IMR-90 (cell line): ENCODE measurements at regions not wholly inside any gene's neighbourhood (a gene's known extent, or its start where the extent isn't known, plus 50 kb on each side); places are given as distances from the start of the nearest gene placed in this dataset.

ENCODE experiments used
- ATAC-seq: fragments of 200-7000 bp; cut with Tn5 transposase; 2 replicates; pipeline ENCODE4 v1.9.1; 2020; ENCODE audit warnings: low read depth, mild to moderate bottlenecking, moderate library complexity
- BruUV-seq: library from RNA; stranded (reverse); fragments of 400-500 nt; replicated peaks from 2 replicates; lab custom pipeline; 2021; lab: Mats Ljungman, UMichigan
- CTCF ChIA-PET: fragments of 300-600 bp; formaldehyde crosslinking; extraction: SDS; loops from one replicate; lab custom pipeline; 2021; ENCODE audit warnings: antibody characterized with exemption; lab: Yijun Ruan, JAX
- POLR2A ChIA-PET: fragments of 300-600 bp; sonication (Branson Sonifier 250); formaldehyde crosslinking; loops from one replicate; lab custom pipeline; 2022; ENCODE audit warnings: antibody characterized with exemption; ENCODE audit not compliant: unreplicated experiment; lab: Charles Lee
- DNase-seq: peaks from one replicate; pipeline ENCODE4 v3.0.0; 2013
- H2AFZ ChIP-seq: replicated peaks from 2 replicates; pipeline ENCODE3; 2013; ENCODE audit warnings: low read length, mild to moderate bottlenecking; ENCODE audit not compliant: poor library complexity
- H2AK5ac ChIP-seq: 2 replicates; pipeline ENCODE4 v1.6.1; 2013; ENCODE audit warnings: low read depth, low read length, inconsistent platforms
- H2AK9ac ChIP-seq: replicated peaks from 2 replicates; pipeline ENCODE3; 2013; ENCODE audit warnings: mild to moderate bottlenecking, low read depth, low read length, moderate library complexity; ENCODE audit not compliant: poor library complexity
- H2BK120ac ChIP-seq: 2 replicates; pipeline ENCODE4 v1.6.1; 2013; ENCODE audit warnings: low read depth, low read length, inconsistent platforms
- H2BK15ac ChIP-seq: 3 replicates; pipeline ENCODE4 v1.6.1; 2013; ENCODE audit warnings: low read depth, low read length, inconsistent platforms
- H2BK20ac ChIP-seq: 2 replicates; pipeline ENCODE4 v1.6.1; 2013; ENCODE audit warnings: low read depth, mild to moderate bottlenecking, inconsistent platforms, low read length, moderate library complexity
- H2BK5ac ChIP-seq: 2 replicates; pipeline ENCODE4 v1.6.1; 2013; ENCODE audit warnings: mild to moderate bottlenecking, low read depth, low read length, inconsistent platforms; ENCODE audit not compliant: poor library complexity, severe bottlenecking
- H3K14ac ChIP-seq: replicated peaks from 2 replicates; pipeline ENCODE4 v1.6.1; 2013; ENCODE audit warnings: low read depth, low read length, inconsistent platforms
- H3K18ac ChIP-seq: 2 replicates; pipeline ENCODE4 v1.6.1; 2013; ENCODE audit warnings: low read depth, low read length, control low read depth
- H3K23ac ChIP-seq: 2 replicates; pipeline ENCODE4 v1.6.1; 2013; ENCODE audit warnings: low read depth, low read length, inconsistent platforms
- H3K27ac ChIP-seq: 2 replicates; pipeline ENCODE4 v1.5.1; 2013; ENCODE audit warnings: mild to moderate bottlenecking, control low read depth, low read length; ENCODE audit not compliant: insufficient read depth
- H3K27me3 ChIP-seq: 2 replicates; pipeline ENCODE4 v1.6.1; 2013; ENCODE audit warnings: low read length; ENCODE audit not compliant: control insufficient read depth, insufficient read depth
- H3K36me3 ChIP-seq: 2 replicates; pipeline ENCODE4 v1.6.1; 2013; ENCODE audit warnings: low read length, mixed read lengths; ENCODE audit not compliant: control insufficient read depth, insufficient read depth
- H3K4ac ChIP-seq: 2 replicates; pipeline ENCODE4 v1.6.1; 2013; ENCODE audit warnings: low read depth, low read length, inconsistent platforms
- H3K4me1 ChIP-seq: 2 replicates; pipeline ENCODE4 v1.6.1; 2013; ENCODE audit warnings: low read length, mixed read lengths; ENCODE audit not compliant: control insufficient read depth, insufficient read depth
- H3K4me2 ChIP-seq: 2 replicates; pipeline ENCODE4 v1.6.1; 2013; ENCODE audit warnings: low read depth, mild to moderate bottlenecking, control low read depth, low read length, moderate library complexity
- H3K4me3 ChIP-seq: 2 replicates; pipeline ENCODE4 v1.5.1; 2013; ENCODE audit warnings: low read depth, mild to moderate bottlenecking, control low read depth, low read length, moderate library complexity; ENCODE audit not compliant: insufficient read depth
- H3K56ac ChIP-seq: 2 replicates; pipeline ENCODE4 v1.6.1; 2013; ENCODE audit warnings: low read length, inconsistent platforms; ENCODE audit not compliant: insufficient read depth; ENCODE audit errors: extremely low read depth
- H3K79me1 ChIP-seq, 2 experiments: 2 replicates each; pipeline ENCODE4 v1.6.1; 2013; ENCODE audit warnings: low read length in 2 of 2, inconsistent platforms in 1 of 2, low read depth in 1 of 2
- H3K9ac ChIP-seq: 2 replicates; pipeline ENCODE4 v1.6.1; 2013; ENCODE audit warnings: low read depth, low read length, control low read depth
- H3K9me1 ChIP-seq: 2 replicates; pipeline ENCODE4 v1.6.1; 2013; ENCODE audit warnings: low read length, inconsistent platforms; ENCODE audit not compliant: insufficient read depth
- H3K9me3 ChIP-seq: 2 replicates; pipeline ENCODE4 v1.6.1; 2013; ENCODE audit warnings: low read length; ENCODE audit not compliant: control insufficient read depth, insufficient read depth
- H4K20me1 ChIP-seq: 2 replicates; pipeline ENCODE4 v1.6.1; 2013; ENCODE audit warnings: low read length, inconsistent platforms; ENCODE audit not compliant: insufficient read depth
- H4K5ac ChIP-seq: 2 replicates; pipeline ENCODE4 v1.6.1; 2013; ENCODE audit warnings: mild to moderate bottlenecking, low read depth, low read length, control low read depth
- H4K8ac ChIP-seq, 2 experiments: 2 replicates each; pipeline ENCODE4 v1.6.1; 2013; ENCODE audit warnings: low read depth in 2 of 2, low read length in 2 of 2, control low read depth in 1 of 2, inconsistent platforms in 1 of 2
- H4K91ac ChIP-seq: 2 replicates; pipeline ENCODE4 v1.6.1; 2013; ENCODE audit warnings: low read depth, low read length, inconsistent platforms; ENCODE audit not compliant: insufficient read depth
- BHLHE40 ChIP-seq: fragments of 150-350 bp; IDR thresholded peaks from 2 replicates; pipeline ENCODE4 v1.6.1; 2016; ENCODE audit warnings: mild to moderate bottlenecking, low read depth, low read length
- CHD1 ChIP-seq: IDR thresholded peaks from 2 replicates; pipeline ENCODE4 v1.6.1; 2012; ENCODE audit warnings: low read depth, low read length, improper control_type of control experiment
- FOS ChIP-seq: fragments of 150-350 bp; IDR thresholded peaks from 2 replicates; pipeline ENCODE4 v1.6.1; 2016; ENCODE audit warnings: low read depth, low read length
- MAFK ChIP-seq: IDR thresholded peaks from 2 replicates; pipeline ENCODE4 v1.6.1; 2012; ENCODE audit warnings: low read depth, low read length, improper control_type of control experiment
- MAZ ChIP-seq: IDR thresholded peaks from 2 replicates; pipeline ENCODE4 v1.6.1; 2012; ENCODE audit warnings: low read depth, mild to moderate bottlenecking, low read length, improper control_type of control experiment, moderate library complexity, borderline replicate concordance
- NFE2L2 ChIP-seq: fragments of 150-350 bp; IDR thresholded peaks from 2 replicates; pipeline ENCODE4 v1.6.1; 2016; ENCODE audit warnings: low read depth, mild to moderate bottlenecking, low read length
- POLR2A ChIP-seq: IDR thresholded peaks from 2 replicates; pipeline ENCODE4 v1.6.1; 2012; ENCODE audit warnings: mild to moderate bottlenecking, low read depth, low read length
- RAD21 ChIP-seq: IDR thresholded peaks from 2 replicates; pipeline ENCODE4 v1.6.1; 2012; ENCODE audit warnings: low read length, improper control_type of control experiment
- RFX5 ChIP-seq: IDR thresholded peaks from 2 replicates; pipeline ENCODE4 v1.8.0; 2012; ENCODE audit warnings: low read depth, mild to moderate bottlenecking, low read length, moderate library complexity
- SMC3 ChIP-seq: fragments of 150-350 bp; IDR thresholded peaks from 2 replicates; pipeline ENCODE4 v1.6.1; 2016; ENCODE audit warnings: low read depth, mild to moderate bottlenecking, antibody characterized with exemption, low read length, moderate library complexity
- WGBS, 2 experiments: methylation state at CpG; one replicate each; pipeline versions ENCODE4 v1.1.5 to v1.1.7; 2013; ENCODE audit warnings: missing lambda C conversion rate in 2 of 2; ENCODE audit not compliant: insufficient read length in 1 of 2; ENCODE audit errors: extremely low coverage in 2 of 2; 5-methylcytosine and 5-hydroxymethylcytosine counted together
- dilution Hi-C: fragments of 300-500 bp; cut with HindIII; formaldehyde crosslinking; loops from one replicate; pipeline ENCODE4 v1.14.3; 2018; ENCODE audit warnings: low sequenced_read_pairs; ENCODE audit not compliant: unreplicated experiment
- in situ Hi-C: fragments of 300-500 bp; cut with MboI; formaldehyde crosslinking; loops from 3 replicates; pipeline ENCODE4 v1.14.3; 2019; ENCODE audit warnings: low sequenced_read_pairs, inconsistent platforms, mixed read lengths
- intact Hi-C: fragments of 100-400 bp; cut with micrococcal nuclease; formaldehyde crosslinking; loops from 2 replicates; pipeline ENCODE4 v1.10.0; 2022
- TF ChIP-seq, protein P1 (sequence below): conservative IDR thresholded peaks from 2 replicates; pipeline ENCODE4 v1.5.1; 2012; ENCODE audit warnings: mild to moderate bottlenecking, low read depth, low read length, improper control_type of control experiment
- TF ChIP-seq, protein P2 (sequence below): fragments of 150-350 bp; IDR thresholded peaks from 2 replicates; pipeline ENCODE4 v1.6.1; 2016; ENCODE audit warnings: low read depth, mild to moderate bottlenecking, low read length, moderate library complexity, borderline replicate concordance

DNA sequence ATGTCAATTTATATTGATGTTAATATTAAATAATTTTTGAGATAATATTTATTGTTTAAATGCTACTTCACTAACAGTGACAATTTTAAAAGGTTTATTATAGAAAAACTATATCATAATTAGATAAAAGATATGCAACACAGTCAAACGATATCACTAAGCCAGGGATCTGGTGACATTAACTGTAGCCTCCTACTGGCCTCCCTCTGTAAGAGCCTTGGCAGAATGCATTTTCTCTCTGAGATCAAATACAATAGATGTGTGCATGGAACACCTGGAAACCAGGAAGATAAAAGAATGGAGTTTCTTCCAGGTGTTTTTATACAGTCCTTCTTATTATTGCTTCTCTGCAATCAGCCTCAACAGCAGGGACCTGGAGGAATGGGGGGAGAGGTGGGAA is 1762.1 kb downstream of the BRINP3 start:
- H2BK15ac ChIP-seq, result no peak overlapping the region
- DNase-seq, result no peak
- no peaks in the 10 kb centered on the region for H3K79me1 ChIP-seq
- CTCF ChIA-PET, result no interaction called here
- H3K27me3 ChIP-seq, result no peaks in the 10 kb centered on the region
- no peak overlapping the region for H3K56ac ChIP-seq
- no peak overlapping the region for H3K27ac ChIP-seq
- in situ Hi-C loops (no loop called here), dilution Hi-C loops (no loop called here), intact Hi-C loops (no loop called here)
- no peak overlapping the region for H3K23ac ChIP-seq
- H4K5ac ChIP-seq, result no peak overlapping the region
- no peak overlapping the region for H2AFZ ChIP-seq
- no peak overlapping the region for H3K14ac ChIP-seq
- no peaks in the 10 kb centered on the region for H3K36me3 ChIP-seq
- no peaks in the 10 kb centered on the region for H3K9me3 ChIP-seq
- ATAC-seq, result no peak
- H3K4ac ChIP-seq, result no peak overlapping the region
- H4K20me1 ChIP-seq, result no peaks in the 10 kb centered on the region
- H2AK9ac ChIP-seq, result no peak overlapping the region
- H2BK20ac ChIP-seq, result no peak overlapping the region
- H3K4me1 ChIP-seq, result no peaks in the 10 kb centered on the region
- H2BK5ac ChIP-seq, result no peak overlapping the region
- H3K18ac ChIP-seq, result no peak overlapping the region
- no peaks in the 10 kb centered on the region for H3K9me1 ChIP-seq
- WGBS, 2 experiments, result no CpG with 5 or more reads among the region's 1 CpG
- BruUV-seq, result no TSS peak
- H3K9ac ChIP-seq, result no peak overlapping the region
- no peak overlapping the region for H2BK120ac ChIP-seq
- no peak overlapping the region for H4K8ac ChIP-seq
- TF ChIP-seq CHD1, result no peak
- TF ChIP-seq SMC3, result no peak
- TF ChIP-seq FOS, result no peak
- TF ChIP-seq NFE2L2, result no peak
- TF ChIP-seq, protein P1, sequence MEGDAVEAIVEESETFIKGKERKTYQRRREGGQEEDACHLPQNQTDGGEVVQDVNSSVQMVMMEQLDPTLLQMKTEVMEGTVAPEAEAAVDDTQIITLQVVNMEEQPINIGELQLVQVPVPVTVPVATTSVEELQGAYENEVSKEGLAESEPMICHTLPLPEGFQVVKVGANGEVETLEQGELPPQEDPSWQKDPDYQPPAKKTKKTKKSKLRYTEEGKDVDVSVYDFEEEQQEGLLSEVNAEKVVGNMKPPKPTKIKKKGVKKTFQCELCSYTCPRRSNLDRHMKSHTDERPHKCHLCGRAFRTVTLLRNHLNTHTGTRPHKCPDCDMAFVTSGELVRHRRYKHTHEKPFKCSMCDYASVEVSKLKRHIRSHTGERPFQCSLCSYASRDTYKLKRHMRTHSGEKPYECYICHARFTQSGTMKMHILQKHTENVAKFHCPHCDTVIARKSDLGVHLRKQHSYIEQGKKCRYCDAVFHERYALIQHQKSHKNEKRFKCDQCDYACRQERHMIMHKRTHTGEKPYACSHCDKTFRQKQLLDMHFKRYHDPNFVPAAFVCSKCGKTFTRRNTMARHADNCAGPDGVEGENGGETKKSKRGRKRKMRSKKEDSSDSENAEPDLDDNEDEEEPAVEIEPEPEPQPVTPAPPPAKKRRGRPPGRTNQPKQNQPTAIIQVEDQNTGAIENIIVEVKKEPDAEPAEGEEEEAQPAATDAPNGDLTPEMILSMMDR, result no peak
- TF ChIP-seq RFX5, result no peak
- TF ChIP-seq MAZ, result no peak
- no peak for TF ChIP-seq POLR2A
- no peak for TF ChIP-seq RAD21
- TF ChIP-seq MAFK, result no peak
- TF ChIP-seq, protein P2, sequence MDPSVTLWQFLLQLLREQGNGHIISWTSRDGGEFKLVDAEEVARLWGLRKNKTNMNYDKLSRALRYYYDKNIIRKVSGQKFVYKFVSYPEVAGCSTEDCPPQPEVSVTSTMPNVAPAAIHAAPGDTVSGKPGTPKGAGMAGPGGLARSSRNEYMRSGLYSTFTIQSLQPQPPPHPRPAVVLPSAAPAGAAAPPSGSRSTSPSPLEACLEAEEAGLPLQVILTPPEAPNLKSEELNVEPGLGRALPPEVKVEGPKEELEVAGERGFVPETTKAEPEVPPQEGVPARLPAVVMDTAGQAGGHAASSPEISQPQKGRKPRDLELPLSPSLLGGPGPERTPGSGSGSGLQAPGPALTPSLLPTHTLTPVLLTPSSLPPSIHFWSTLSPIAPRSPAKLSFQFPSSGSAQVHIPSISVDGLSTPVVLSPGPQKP, result no peak
- TF ChIP-seq BHLHE40, result no peak
- H3K4me2 ChIP-seq, result no peak overlapping the region
- H2AK5ac ChIP-seq, result no peak overlapping the region
- POLR2A ChIA-PET, result no interaction called here
- H4K91ac ChIP-seq, result no peak overlapping the region
- no peak overlapping the region for H3K4me3 ChIP-seq
